Transverse colon (tissue), 4 donors: ENCODE measurements at regions not wholly inside any gene's neighbourhood (a gene's known extent, or its start where the extent isn't known, plus 50 kb on each side); places are given as distances from the start of the nearest gene placed in this dataset.

Experiments used
- CTCF ChIP-seq, 5 experiments: fragments of 200-600 bp in 3 of 5; fragments of 450-650 bp in 2 of 5; sonication (generic) in 3 of 5; IDR thresholded peaks; 1 replicate in 2 of 5; 2 replicates in 3 of 5; pipeline ENCODE4 v1.5.1; 2016 to 2017; ENCODE audit warnings: antibody characterized with exemption in 5 of 5, inconsistent platforms in 3 of 5, mild to moderate bottlenecking in 2 of 5, moderate library complexity in 1 of 5
- POLR2AphosphoS5 ChIP-seq, 3 donors: sonication (generic); formaldehyde crosslinking; IDR thresholded peaks; one replicate each; pipeline ENCODE4 v1.6.1; 2016; ENCODE audit warnings: antibody characterized with exemption in 3 of 3

GRCh38 chr12:58976146-58976545, 55.8 kb upstream of the LRIG3 start:
- TF ChIP-seq CTCF (IDR thresholded peaks at IDR 0.05) (no peak), POLR2AphosphoS5 (IDR thresholded peaks at IDR 0.05) (no peak)
